ENCODE measurements at regions not wholly inside any gene's neighbourhood (a gene's known extent, or its start where the extent isn't known, plus 50 kb on each side); places are given as distances from the start of the nearest gene placed in this dataset.
A peak's percentile ranks its signal among the peaks of the same experiment; 100 is the strongest.

- 88% methylated on average over 4 of the region's 7 CpGs for WGBS (ENCODE audit: insufficient coverage)
- no peak overlapping the region for H3K27ac ChIP-seq (ENCODE audit: insufficient read depth in 1 of 2, low read depth in 1 of 2, low read length in 2 of 2, poor library complexity in 1 of 2, severe bottlenecking in 2 of 2)
- H3K9me3 ChIP-seq (ENCODE audit: control extremely low read depth in 1 of 5, control insufficient read depth in 4 of 5, insufficient read depth in 2 of 5, low read depth in 1 of 5, low read length in 4 of 5), result no peaks in the 10 kb centered on the region
- CTCF ChIA-PET, result no interaction called here
- no peaks in the 10 kb centered on the region for H3K27me3 ChIP-seq (replicated peaks in 2 of 5; ENCODE audit: control insufficient read depth in 4 of 5, insufficient read depth in 5 of 5, low read length in 4 of 5)
- no peaks in the 10 kb centered on the region for H3K36me3 ChIP-seq (ENCODE audit: control insufficient read depth in 4 of 4, insufficient read depth in 4 of 4, low read length in 3 of 4)
- POLR2A ChIA-PET, result no interaction called here
- DNase-seq, result no peak
- peaks cover 0 to 12% (median 0%) of the 10 kb centered on the region in 4 experiments for H3K4me1 ChIP-seq (ENCODE audit: control extremely low read depth in 1 of 4, control insufficient read depth in 4 of 4, insufficient read depth in 4 of 4, low read length in 3 of 4)
- H3K4me3 ChIP-seq (ENCODE audit: control insufficient read depth in 1 of 7, extremely low read depth in 1 of 7, insufficient read depth in 4 of 7, low read depth in 2 of 7, low read length in 6 of 7), result no peak overlapping the region
These were observed 90.4 kb upstream of the VEGFC start for GRCh38 chr4:176883108-176883550.

- 29% methylated on average over 4 of the region's 6 CpGs for WGBS (ENCODE audit: insufficient coverage)
- H3K27ac ChIP-seq (ENCODE audit: insufficient read depth in 1 of 2, low read depth in 1 of 2, low read length in 2 of 2, poor library complexity in 1 of 2, severe bottlenecking in 2 of 2), result no peak overlapping the region
- DNase-seq, result peak in 2 of 3 donors; percentile 6 to 28
- H3K9me3 ChIP-seq (ENCODE audit: control extremely low read depth in 1 of 5, control insufficient read depth in 4 of 5, insufficient read depth in 2 of 5, low read depth in 1 of 5, low read length in 4 of 5), result no peaks in the 10 kb centered on the region
- no peaks in the 10 kb centered on the region for H3K36me3 ChIP-seq (ENCODE audit: control insufficient read depth in 4 of 4, insufficient read depth in 4 of 4, low read length in 3 of 4)
- H3K27me3 ChIP-seq (replicated peaks in 2 of 5; ENCODE audit: control insufficient read depth in 4 of 5, insufficient read depth in 5 of 5, low read length in 4 of 5), result no peaks in the 10 kb centered on the region
- peaks cover 0 to 12% (median 0%) of the 10 kb centered on the region in 4 experiments for H3K4me1 ChIP-seq (ENCODE audit: control extremely low read depth in 1 of 4, control insufficient read depth in 4 of 4, insufficient read depth in 4 of 4, low read length in 3 of 4)
- ChIA-PET CTCF (no interaction called here), POLR2A (no interaction called here)
- no peak overlapping the region for H3K4me3 ChIP-seq (ENCODE audit: control insufficient read depth in 1 of 7, extremely low read depth in 1 of 7, insufficient read depth in 4 of 7, low read depth in 2 of 7, low read length in 6 of 7)
These were observed 91.1 kb upstream of the VEGFC start for GRCh38 chr4:176883681-176884418.

- Histone ChIP-seq H3K36me3 (ENCODE audit: control insufficient read depth in 4 of 4, insufficient read depth in 4 of 4, low read length in 3 of 4) (no peaks in the 10 kb centered on the region), H3K4me1 (ENCODE audit: control extremely low read depth in 1 of 4, control insufficient read depth in 4 of 4, insufficient read depth in 4 of 4, low read length in 3 of 4) (peaks cover 0 to 12% (median 0%) of the 10 kb centered on the region in 4 experiments), H3K9me3 (ENCODE audit: control extremely low read depth in 1 of 5, control insufficient read depth in 4 of 5, insufficient read depth in 2 of 5, low read depth in 1 of 5, low read length in 4 of 5) (no peaks in the 10 kb centered on the region), H3K4me3 (ENCODE audit: control insufficient read depth in 1 of 7, extremely low read depth in 1 of 7, insufficient read depth in 4 of 7, low read depth in 2 of 7, low read length in 6 of 7) (no peak overlapping the region), H3K27me3 (replicated peaks in 2 of 5; ENCODE audit: control insufficient read depth in 4 of 5, insufficient read depth in 5 of 5, low read length in 4 of 5) (no peaks in the 10 kb centered on the region), H3K27ac (ENCODE audit: insufficient read depth in 1 of 2, low read depth in 1 of 2, low read length in 2 of 2, poor library complexity in 1 of 2, severe bottlenecking in 2 of 2) (no peak overlapping the region)
- ChIA-PET CTCF (no interaction called here), POLR2A (no interaction called here)
- WGBS (ENCODE audit: insufficient coverage), result 100% methylated on average over 1 of the region's 2 CpGs
- no peak for DNase-seq
These were observed 92.5 kb upstream of the VEGFC start for GRCh38 chr4:176885224-176885623.

GRCh38 chr4:176886135-176886534 lies 93.4 kb upstream of the VEGFC start:
- DNase-seq, result no peak
- Histone ChIP-seq H3K27me3 (replicated peaks in 2 of 5; ENCODE audit: control insufficient read depth in 4 of 5, insufficient read depth in 5 of 5, low read length in 4 of 5) (no peaks in the 10 kb centered on the region), H3K9me3 (ENCODE audit: control extremely low read depth in 1 of 5, control insufficient read depth in 4 of 5, insufficient read depth in 2 of 5, low read depth in 1 of 5, low read length in 4 of 5) (no peaks in the 10 kb centered on the region), H3K36me3 (ENCODE audit: control insufficient read depth in 4 of 4, insufficient read depth in 4 of 4, low read length in 3 of 4) (no peaks in the 10 kb centered on the region), H3K27ac (ENCODE audit: insufficient read depth in 1 of 2, low read depth in 1 of 2, low read length in 2 of 2, poor library complexity in 1 of 2, severe bottlenecking in 2 of 2) (no peak overlapping the region), H3K4me1 (ENCODE audit: control extremely low read depth in 1 of 4, control insufficient read depth in 4 of 4, insufficient read depth in 4 of 4, low read length in 3 of 4) (peaks cover 0 to 12% (median 0%) of the 10 kb centered on the region in 4 experiments), H3K4me3 (ENCODE audit: control insufficient read depth in 1 of 7, extremely low read depth in 1 of 7, insufficient read depth in 4 of 7, low read depth in 2 of 7, low read length in 6 of 7) (no peak overlapping the region)
- ChIA-PET CTCF (no interaction called here), POLR2A (no interaction called here)
- 100% methylated on average over 3 of the region's 3 CpGs for WGBS (ENCODE audit: insufficient coverage)

GRCh38 chr4:176889776-176890175 lies 97.1 kb upstream of the VEGFC start:
- 100% methylated on average over 1 of the region's 3 CpGs for WGBS (ENCODE audit: insufficient coverage)

GRCh38 chr4:176894498-176894897 lies 101.8 kb upstream of the VEGFC start:
- WGBS (ENCODE audit: insufficient coverage), result 100% methylated on average over 1 of the region's 3 CpGs
- H3K4me3 ChIP-seq (ENCODE audit: control insufficient read depth in 1 of 7, extremely low read depth in 1 of 7, insufficient read depth in 4 of 7, low read depth in 2 of 7, low read length in 6 of 7), result no peak overlapping the region
- no peaks in the 10 kb centered on the region for H3K36me3 ChIP-seq (ENCODE audit: control insufficient read depth in 4 of 4, insufficient read depth in 4 of 4, low read length in 3 of 4)
- POLR2A ChIA-PET, result interaction anchor here (0.5 kb wide), 1 partner anchor 22 kb away, joined by 3 read pairs; no protein-coding TSS in a partner anchor
- H3K4me1 ChIP-seq (ENCODE audit: control extremely low read depth in 1 of 4, control insufficient read depth in 4 of 4, insufficient read depth in 4 of 4, low read length in 3 of 4), result no peaks in the 10 kb centered on the region
- DNase-seq, result no peak
- no peak overlapping the region for H3K27ac ChIP-seq (ENCODE audit: insufficient read depth in 1 of 2, low read depth in 1 of 2, low read length in 2 of 2, poor library complexity in 1 of 2, severe bottlenecking in 2 of 2)
- CTCF ChIA-PET, result no interaction called here
- no peaks in the 10 kb centered on the region for H3K27me3 ChIP-seq (replicated peaks in 2 of 5; ENCODE audit: control insufficient read depth in 4 of 5, insufficient read depth in 5 of 5, low read length in 4 of 5)
- no peaks in the 10 kb centered on the region for H3K9me3 ChIP-seq (ENCODE audit: control extremely low read depth in 1 of 5, control insufficient read depth in 4 of 5, insufficient read depth in 2 of 5, low read depth in 1 of 5, low read length in 4 of 5)

More at GRCh38 chr4:176889776-176890175, 97.1 kb upstream of the VEGFC start:
- H3K27ac ChIP-seq (ENCODE audit: insufficient read depth in 1 of 2, low read depth in 1 of 2, low read length in 2 of 2, poor library complexity in 1 of 2, severe bottlenecking in 2 of 2), result no peak overlapping the region
- no peaks in the 10 kb centered on the region for H3K27me3 ChIP-seq (replicated peaks in 2 of 5; ENCODE audit: control insufficient read depth in 4 of 5, insufficient read depth in 5 of 5, low read length in 4 of 5)
- no peaks in the 10 kb centered on the region for H3K4me1 ChIP-seq (ENCODE audit: control extremely low read depth in 1 of 4, control insufficient read depth in 4 of 4, insufficient read depth in 4 of 4, low read length in 3 of 4)
- CTCF ChIA-PET, result no interaction called here
- no peaks in the 10 kb centered on the region for H3K9me3 ChIP-seq (ENCODE audit: control extremely low read depth in 1 of 5, control insufficient read depth in 4 of 5, insufficient read depth in 2 of 5, low read depth in 1 of 5, low read length in 4 of 5)
- H3K36me3 ChIP-seq (ENCODE audit: control insufficient read depth in 4 of 4, insufficient read depth in 4 of 4, low read length in 3 of 4), result no peaks in the 10 kb centered on the region
- H3K4me3 ChIP-seq (ENCODE audit: control insufficient read depth in 1 of 7, extremely low read depth in 1 of 7, insufficient read depth in 4 of 7, low read depth in 2 of 7, low read length in 6 of 7), result no peak overlapping the region
- DNase-seq, result no peak
- POLR2A ChIA-PET, result no interaction called here

GRCh38 chr4:176896211-176896610 lies 103.5 kb upstream of the VEGFC start:
- ChIA-PET POLR2A (no interaction called here), CTCF (no interaction called here)
- no peak overlapping the region for H3K4me3 ChIP-seq (ENCODE audit: control insufficient read depth in 1 of 7, extremely low read depth in 1 of 7, insufficient read depth in 4 of 7, low read depth in 2 of 7, low read length in 6 of 7)
- 83% methylated on average over 3 of the region's 5 CpGs for WGBS (ENCODE audit: insufficient coverage)
- H3K36me3 ChIP-seq (ENCODE audit: control insufficient read depth in 4 of 4, insufficient read depth in 4 of 4, low read length in 3 of 4), result no peaks in the 10 kb centered on the region
- no peak overlapping the region for H3K27ac ChIP-seq (ENCODE audit: insufficient read depth in 1 of 2, low read depth in 1 of 2, low read length in 2 of 2, poor library complexity in 1 of 2, severe bottlenecking in 2 of 2)
- H3K4me1 ChIP-seq (ENCODE audit: control extremely low read depth in 1 of 4, control insufficient read depth in 4 of 4, insufficient read depth in 4 of 4, low read length in 3 of 4), result no peaks in the 10 kb centered on the region
- H3K27me3 ChIP-seq (replicated peaks in 2 of 5; ENCODE audit: control insufficient read depth in 4 of 5, insufficient read depth in 5 of 5, low read length in 4 of 5), result no peaks in the 10 kb centered on the region
- DNase-seq, result no peak
- H3K9me3 ChIP-seq (ENCODE audit: control extremely low read depth in 1 of 5, control insufficient read depth in 4 of 5, insufficient read depth in 2 of 5, low read depth in 1 of 5, low read length in 4 of 5), result no peaks in the 10 kb centered on the region

Data from common myeloid progenitor, CD34-positive (primary cell).